ENCODE measurements at regions not wholly inside any gene's neighbourhood (a gene's known extent, or its start where the extent isn't known, plus 50 kb on each side); places are given as distances from the start of the nearest gene placed in this dataset.
"Not testable (repeated sequence)": the region's sequence is repeated elsewhere in the genome, so short reads cannot be mapped to it uniquely, and the experiment has no call there.

GRCh38 chr5:124613273-124613953, 133.0 kb downstream of the ZNF608 start:
- no peak overlapping the region for H3K4me3 Mint-ChIP-seq
- H3K36me3 Mint-ChIP-seq = peaks cover 3% of the 10 kb centered on the region
- H3K9me3 Mint-ChIP-seq = peaks cover 6% of the 10 kb centered on the region
- ATAC-seq (no peak), DNase-seq (ENCODE audit: low spot score) (no peak)
- H3K4me1 Mint-ChIP-seq (ENCODE audit: low read depth in 2 of 2) = peaks cover 4 to 5% of the 10 kb centered on the region in 2 donors
- H3K27me3 Mint-ChIP-seq = peaks cover 19 to 20% of the 10 kb centered on the region in 2 donors
- H3K27ac Mint-ChIP-seq = no peak overlapping the region

- Mint-ChIP-seq H3K4me1 (ENCODE audit: low read depth in 2 of 2) (peaks cover 4 to 5% of the 10 kb centered on the region in 2 donors), H3K27me3 (peaks cover 25 to 31% of the 10 kb centered on the region in 2 donors), H3K4me3 (no peak overlapping the region), H3K36me3 (peaks cover 13% of the 10 kb centered on the region), H3K9me3 (peaks cover 14% of the 10 kb centered on the region), H3K27ac (no peak overlapping the region)
- DNase-seq (ENCODE audit: low spot score) = no peak
- no peak for ATAC-seq
These were observed 134.4 kb downstream of the ZNF608 start for GRCh38 chr5:124612023-124612422.

- not testable (repeated sequence) for H3K4me3 Mint-ChIP-seq; H3K27ac Mint-ChIP-seq; DNase-seq (ENCODE audit: low spot score); H3K4me1 Mint-ChIP-seq (ENCODE audit: low read depth in 2 of 2); ATAC-seq
- Mint-ChIP-seq H3K36me3 (peaks cover 13% of the 10 kb centered on the region), H3K9me3 (peaks cover 14% of the 10 kb centered on the region), H3K27me3 (peaks cover 24 to 29% of the 10 kb centered on the region in 2 donors)
These were observed 135.2 kb downstream of the ZNF608 start for GRCh38 chr5:124611262-124611661.

DNA sequence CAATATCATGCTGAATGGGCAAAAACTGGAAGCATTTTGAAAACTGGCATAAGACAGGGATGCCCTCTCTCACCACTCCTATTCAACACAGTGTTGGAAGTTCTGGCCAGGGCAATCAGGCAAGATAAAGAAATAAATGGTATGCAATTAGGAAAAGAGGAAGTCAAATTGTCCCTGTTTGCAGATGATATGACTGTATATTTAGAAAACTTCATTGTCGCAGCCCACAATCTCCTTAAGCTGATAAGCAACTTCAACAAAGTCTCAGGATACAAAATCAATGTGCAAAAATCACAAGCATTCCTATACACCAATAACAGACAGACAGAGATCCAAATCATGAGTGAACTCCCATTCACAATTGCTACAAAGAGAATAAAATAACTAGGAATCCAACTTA, 136.8 kb downstream of the ZNF608 start:
- not testable (repeated sequence) for DNase-seq (ENCODE audit: low spot score); H3K4me3 Mint-ChIP-seq; H3K4me1 Mint-ChIP-seq (ENCODE audit: low read depth in 2 of 2); ATAC-seq; H3K27ac Mint-ChIP-seq
- peaks cover 13% of the 10 kb centered on the region for H3K36me3 Mint-ChIP-seq
- H3K9me3 Mint-ChIP-seq = peaks cover 14% of the 10 kb centered on the region
- H3K27me3 Mint-ChIP-seq = peaks cover 19 to 23% of the 10 kb centered on the region in 2 donors

DNA sequence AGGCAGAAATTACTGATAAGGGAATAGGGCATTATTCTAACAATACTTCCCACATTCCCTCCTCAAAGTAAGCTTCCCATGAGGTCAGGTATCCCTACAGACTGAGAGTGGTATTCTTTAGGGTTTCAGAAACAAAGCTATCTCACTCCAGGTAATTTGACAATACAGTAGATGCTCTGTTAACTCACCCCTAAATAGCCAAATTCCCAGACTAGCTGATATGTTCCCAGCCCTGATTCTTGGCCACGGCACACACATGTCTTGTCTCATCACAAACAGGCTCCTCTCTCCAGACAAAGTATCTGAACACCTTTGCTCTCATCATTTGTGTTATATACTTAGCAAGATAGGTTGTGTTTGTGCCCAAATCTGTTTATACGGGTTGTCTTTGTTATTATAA, 139.9 kb downstream of the ZNF608 start:
- Mint-ChIP-seq H3K9me3 (peaks cover 14% of the 10 kb centered on the region), H3K27ac (no peak overlapping the region), H3K36me3 (peaks cover 13% of the 10 kb centered on the region), H3K27me3 (peaks cover 20 to 33% of the 10 kb centered on the region in 2 donors), H3K4me3 (no peak overlapping the region), H3K4me1 (ENCODE audit: low read depth in 2 of 2) (peaks cover 4 to 5% of the 10 kb centered on the region in 2 donors)
- no peak for ATAC-seq
- no peak for DNase-seq (ENCODE audit: low spot score)

DNA sequence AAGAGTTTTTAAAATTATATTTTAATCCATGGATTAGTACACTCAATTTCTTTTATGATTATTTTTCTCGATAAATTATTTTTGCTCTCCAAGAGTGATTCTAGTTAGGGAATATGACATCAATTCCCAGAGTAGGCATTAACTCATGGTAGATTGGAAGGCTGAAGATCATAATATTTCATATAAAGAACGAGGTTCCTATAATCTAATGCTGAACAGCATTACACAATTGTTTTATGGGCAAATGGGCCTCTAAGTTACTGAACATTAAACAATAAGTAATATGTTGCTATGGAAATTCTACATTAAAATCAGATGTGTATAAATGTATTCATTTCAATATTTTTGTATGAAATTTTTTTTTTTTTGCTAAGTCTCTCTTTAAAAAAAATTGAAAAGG, 140.3 kb downstream of the ZNF608 start:
- peaks cover 4 to 5% of the 10 kb centered on the region in 2 donors for H3K4me1 Mint-ChIP-seq (ENCODE audit: low read depth in 2 of 2)
- no peak overlapping the region for H3K27ac Mint-ChIP-seq
- no peak for DNase-seq (ENCODE audit: low spot score)
- no peak for ATAC-seq
- H3K27me3 Mint-ChIP-seq = peaks cover 20 to 33% of the 10 kb centered on the region in 2 donors
- H3K36me3 Mint-ChIP-seq = peaks cover 13% of the 10 kb centered on the region
- peaks cover 14% of the 10 kb centered on the region for H3K9me3 Mint-ChIP-seq
- no peak overlapping the region for H3K4me3 Mint-ChIP-seq

DNA sequence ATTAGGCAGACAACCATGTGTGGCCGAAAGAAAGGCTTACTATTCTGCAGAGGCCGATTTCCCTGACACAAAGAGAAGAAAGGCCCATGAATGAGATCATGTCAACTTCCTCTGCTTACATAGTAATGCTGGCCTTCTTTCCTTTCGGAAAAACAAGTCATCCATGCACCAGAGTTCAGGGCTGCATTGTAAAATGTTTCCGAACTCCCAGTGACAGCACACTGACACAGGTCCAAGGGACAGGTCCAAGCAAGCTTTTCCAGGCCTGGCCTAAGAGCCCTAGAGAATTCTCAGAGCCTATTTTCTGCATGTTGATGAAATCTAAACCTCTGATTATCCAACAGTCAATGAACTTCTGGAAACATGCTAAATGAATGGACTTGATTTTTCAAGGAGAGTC, 140.9 kb downstream of the ZNF608 start:
- DNase-seq (ENCODE audit: low spot score) = no peak
- Mint-ChIP-seq H3K36me3 (peaks cover 13% of the 10 kb centered on the region), H3K9me3 (peaks cover 14% of the 10 kb centered on the region), H3K4me3 (no peak overlapping the region), H3K27ac (no peak overlapping the region), H3K4me1 (ENCODE audit: low read depth in 2 of 2) (peaks cover 0 to 5% of the 10 kb centered on the region in 2 donors), H3K27me3 (peaks cover 20 to 33% of the 10 kb centered on the region in 2 donors)
- ATAC-seq = no peak

- DNase-seq (ENCODE audit: low spot score) (no peak), ATAC-seq (no peak)
- no peak overlapping the region for H3K27ac Mint-ChIP-seq
- H3K4me3 Mint-ChIP-seq = no peak overlapping the region
- peaks cover 9% of the 10 kb centered on the region for H3K9me3 Mint-ChIP-seq
- H3K4me1 Mint-ChIP-seq (ENCODE audit: low read depth in 2 of 2) = no peaks in the 10 kb centered on the region
- H3K27me3 Mint-ChIP-seq = peaks cover 16 to 27% of the 10 kb centered on the region in 2 donors
- H3K36me3 Mint-ChIP-seq = peaks cover 13% of the 10 kb centered on the region
These were observed 142.0 kb downstream of the ZNF608 start for GRCh38 chr5:124604419-124604818.

GRCh38 chr5:124602925-124603650, 143.4 kb downstream of the ZNF608 start:
- Mint-ChIP-seq H3K36me3 (peaks cover 7% of the 10 kb centered on the region), H3K4me3 (no peak overlapping the region), H3K9me3 (peaks cover 6% of the 10 kb centered on the region)

GRCh38 chr5:124599028-124599973, 147.1 kb downstream of the ZNF608 start:
- no peak for ATAC-seq
- H3K36me3 Mint-ChIP-seq = no peaks in the 10 kb centered on the region
- no peaks in the 10 kb centered on the region for H3K4me1 Mint-ChIP-seq (ENCODE audit: low read depth in 2 of 2)
- no peak overlapping the region for H3K27ac Mint-ChIP-seq
- H3K4me3 Mint-ChIP-seq = no peak overlapping the region
- no peaks in the 10 kb centered on the region for H3K9me3 Mint-ChIP-seq
- DNase-seq (ENCODE audit: low spot score) = no peak
- peaks cover 12 to 22% of the 10 kb centered on the region in 2 donors for H3K27me3 Mint-ChIP-seq

More at GRCh38 chr5:124602925-124603650, 143.4 kb downstream of the ZNF608 start:
- no peak for DNase-seq (ENCODE audit: low spot score)
- Mint-ChIP-seq H3K27ac (no peak overlapping the region), H3K27me3 (peaks cover 12 to 17% of the 10 kb centered on the region in 2 donors), H3K4me1 (ENCODE audit: low read depth in 2 of 2) (no peaks in the 10 kb centered on the region)
- ATAC-seq = no peak

- H3K27ac Mint-ChIP-seq = no peak overlapping the region
- no peak for DNase-seq (ENCODE audit: low spot score)
- H3K36me3 Mint-ChIP-seq = no peaks in the 10 kb centered on the region
- peaks cover 12 to 16% of the 10 kb centered on the region in 2 donors for H3K27me3 Mint-ChIP-seq
- H3K4me3 Mint-ChIP-seq = no peak overlapping the region
- no peaks in the 10 kb centered on the region for H3K9me3 Mint-ChIP-seq
- no peaks in the 10 kb centered on the region for H3K4me1 Mint-ChIP-seq (ENCODE audit: low read depth in 2 of 2)
- ATAC-seq = no peak
These were observed 149.6 kb downstream of the ZNF608 start for GRCh38 chr5:124596595-124597421.

DNA sequence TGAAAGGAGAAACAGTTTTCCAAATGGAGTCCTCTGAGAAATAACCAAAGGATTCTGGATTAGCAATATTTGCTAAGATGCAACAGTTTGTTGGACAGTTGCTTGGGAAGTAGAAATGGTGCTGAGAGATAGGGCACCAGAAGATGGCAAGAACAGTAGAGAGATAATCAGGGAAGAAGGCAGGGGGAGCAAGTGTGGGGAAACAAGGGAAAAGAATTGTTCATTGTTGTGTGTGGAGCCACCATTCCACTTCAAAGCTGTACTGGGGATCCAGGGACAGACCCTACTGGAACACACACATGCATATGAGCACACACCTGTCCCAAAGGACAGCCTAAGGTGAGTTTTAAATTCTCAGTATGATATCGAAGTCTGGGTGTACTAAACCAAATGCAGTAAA, 152.5 kb downstream of the ZNF608 start:
- no peaks in the 10 kb centered on the region for H3K36me3 Mint-ChIP-seq
- H3K9me3 Mint-ChIP-seq = no peaks in the 10 kb centered on the region
- H3K4me1 Mint-ChIP-seq (ENCODE audit: low read depth in 2 of 2) = no peaks in the 10 kb centered on the region
- H3K27ac Mint-ChIP-seq = no peak overlapping the region
- ATAC-seq = no peak
- H3K4me3 Mint-ChIP-seq = no peak overlapping the region
- peaks cover 22 to 33% of the 10 kb centered on the region in 2 donors for H3K27me3 Mint-ChIP-seq
- no peak for DNase-seq (ENCODE audit: low spot score)

GRCh38 chr5:124592891-124593290, 153.5 kb downstream of the ZNF608 start:
- Mint-ChIP-seq H3K9me3 (no peaks in the 10 kb centered on the region), H3K36me3 (no peaks in the 10 kb centered on the region), H3K4me3 (no peak overlapping the region), H3K27me3 (peaks cover 22 to 35% of the 10 kb centered on the region in 2 donors), H3K27ac (no peak overlapping the region), H3K4me1 (ENCODE audit: low read depth in 2 of 2) (no peaks in the 10 kb centered on the region)
- ATAC-seq (no peak), DNase-seq (ENCODE audit: low spot score) (no peak)
